ENCODE measurements at regions not wholly inside any gene's neighbourhood (a gene's known extent, or its start where the extent isn't known, plus 50 kb on each side); places are given as distances from the start of the nearest gene placed in this dataset.

DNA sequence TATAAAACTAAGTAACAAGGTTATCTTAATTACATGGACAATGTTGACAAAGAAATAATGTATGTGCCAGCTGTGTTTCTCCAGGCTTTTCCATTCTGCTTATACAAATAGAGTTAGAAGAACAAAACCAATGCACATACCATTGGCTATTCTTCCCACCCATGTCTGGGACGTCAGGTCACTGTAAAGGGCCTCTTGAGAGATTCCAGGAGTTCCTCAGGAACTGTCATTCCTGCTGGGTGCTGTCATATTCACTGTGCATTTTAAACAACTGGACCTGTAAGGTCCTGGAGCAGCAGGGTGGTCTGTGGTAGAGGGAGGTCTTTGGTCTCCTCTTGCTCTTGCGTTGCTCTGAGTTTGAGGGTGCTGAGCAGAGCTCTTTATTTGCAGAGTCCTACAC lies 74.6 kb upstream of the AP1S2 start:
- H3K4me1 ChIP-seq, result peaks cover 0 to 27% (median 0%) of the 10 kb centered on the region in 10 experiments; a peak in 4 of 20 replicates
- H3K36me3 ChIP-seq, result no peaks in the 10 kb centered on the region
- H3K9me3 ChIP-seq (replicated peaks in 1 of 11), result peaks cover 0 to 9% (median 0%) of the 10 kb centered on the region in 11 experiments; a peak in 6 of 22 replicates
- H4K20me1 ChIP-seq, result peaks cover 0 to 10% (median 0%) of the 10 kb centered on the region in 11 experiments; a peak in 4 of 22 replicates
- no peak for TF ChIP-seq Cebpa-rat (IDR thresholded peaks at IDR 0.05)
- peaks cover 97 to 100% (median 100%) of the 10 kb centered on the region in 11 experiments for H3K27me3 ChIP-seq
- peak overlapping the region in 1 of 11 experiments; percentile 25; a peak in 1 of 22 replicates for H3K4me2 ChIP-seq
- H3K9ac ChIP-seq, result no peak overlapping the region
- H3K27ac ChIP-seq, result no peak overlapping the region
- no peak overlapping the region for H3K4me3 ChIP-seq

DNA sequence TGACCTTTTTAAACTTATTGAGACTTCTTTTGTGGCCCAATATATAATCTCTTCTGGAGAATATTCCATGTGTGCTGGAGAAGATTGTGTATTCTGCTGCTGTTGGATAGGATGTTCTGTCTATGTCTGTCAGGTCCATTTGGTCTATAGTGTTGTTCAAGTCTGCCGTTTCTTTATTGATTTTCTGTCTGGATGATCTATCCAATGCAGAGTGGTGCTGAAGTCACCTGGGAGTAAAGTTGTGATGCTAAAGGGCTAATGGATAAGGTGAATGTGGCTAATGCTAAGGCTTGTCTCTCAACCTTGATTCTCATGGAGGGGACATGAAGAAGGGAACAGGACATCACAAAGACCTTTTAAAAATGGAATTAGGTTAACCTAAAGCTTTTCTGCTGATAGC lies 72.0 kb upstream of the AP1S2 start:
- H3K9me3 ChIP-seq (replicated peaks in 1 of 11), result peaks cover 0 to 12% (median 0%) of the 10 kb centered on the region in 11 experiments; a peak in 6 of 22 replicates
- no peak overlapping the region for H3K4me3 ChIP-seq
- no peak overlapping the region for H3K27ac ChIP-seq
- H3K4me1 ChIP-seq, result peaks cover 0 to 26% (median 0%) of the 10 kb centered on the region in 10 experiments; a peak in 4 of 20 replicates
- no peaks in the 10 kb centered on the region for H3K36me3 ChIP-seq
- H3K4me2 ChIP-seq, result no peak overlapping the region
- peaks cover 0 to 10% (median 0%) of the 10 kb centered on the region in 11 experiments; a peak in 2 of 22 replicates for H4K20me1 ChIP-seq
- H3K9ac ChIP-seq, result no peak overlapping the region
- TF ChIP-seq Cebpa-rat (IDR thresholded peaks at IDR 0.05), result no peak
- H3K27me3 ChIP-seq, result peaks cover 93 to 100% (median 99%) of the 10 kb centered on the region in 11 experiments

- H3K4me2 ChIP-seq, result peak overlapping the region in 1 of 11 experiments; percentile 11; a peak in 1 of 22 replicates
- peaks cover 14 to 36% (median 17%) of the 10 kb centered on the region in 11 experiments for H3K9me3 ChIP-seq (replicated peaks in 1 of 11)
- no peak overlapping the region for H3K27ac ChIP-seq
- H3K9ac ChIP-seq, result no peak overlapping the region
- no peaks in the 10 kb centered on the region for H4K20me1 ChIP-seq
- peaks cover 0 to 79% (median 19%) of the 10 kb centered on the region in 10 experiments; a peak in 14 of 20 replicates for H3K4me1 ChIP-seq
- H3K4me3 ChIP-seq, result no peak overlapping the region
- no peaks in the 10 kb centered on the region for H3K36me3 ChIP-seq
- no peak for TF ChIP-seq Cebpa-rat (IDR thresholded peaks at IDR 0.05)
- H3K27me3 ChIP-seq, result peaks cover 85 to 99% (median 97%) of the 10 kb centered on the region in 11 experiments
Observed at GRCh38 chrX:15918003-15918402, 63.4 kb upstream of the AP1S2 start.

GRCh38 chrX:15916704-15917084 lies 62.1 kb upstream of the AP1S2 start:
- Histone ChIP-seq H3K9ac (no peak overlapping the region), H3K4me2 (peak overlapping the region in 6 of 11 experiments; percentile 51 to 84 (median 72); a peak in 9 of 22 replicates), H3K27ac (peak overlapping the region in 7 of 11 experiments; percentile 7 to 52 (median 52); a peak in 10 of 22 replicates), H3K36me3 (no peaks in the 10 kb centered on the region), H3K27me3 (peaks cover 89 to 99% (median 98%) of the 10 kb centered on the region in 11 experiments), H3K4me3 (no peak overlapping the region), H4K20me1 (no peaks in the 10 kb centered on the region), H3K4me1 (peaks cover 0 to 90% (median 24%) of the 10 kb centered on the region in 10 experiments; a peak in 14 of 20 replicates), H3K9me3 (replicated peaks in 1 of 11) (peaks cover 14 to 46% (median 17%) of the 10 kb centered on the region in 11 experiments)
- no peak for TF ChIP-seq Cebpa-rat (IDR thresholded peaks at IDR 0.05)

DNA sequence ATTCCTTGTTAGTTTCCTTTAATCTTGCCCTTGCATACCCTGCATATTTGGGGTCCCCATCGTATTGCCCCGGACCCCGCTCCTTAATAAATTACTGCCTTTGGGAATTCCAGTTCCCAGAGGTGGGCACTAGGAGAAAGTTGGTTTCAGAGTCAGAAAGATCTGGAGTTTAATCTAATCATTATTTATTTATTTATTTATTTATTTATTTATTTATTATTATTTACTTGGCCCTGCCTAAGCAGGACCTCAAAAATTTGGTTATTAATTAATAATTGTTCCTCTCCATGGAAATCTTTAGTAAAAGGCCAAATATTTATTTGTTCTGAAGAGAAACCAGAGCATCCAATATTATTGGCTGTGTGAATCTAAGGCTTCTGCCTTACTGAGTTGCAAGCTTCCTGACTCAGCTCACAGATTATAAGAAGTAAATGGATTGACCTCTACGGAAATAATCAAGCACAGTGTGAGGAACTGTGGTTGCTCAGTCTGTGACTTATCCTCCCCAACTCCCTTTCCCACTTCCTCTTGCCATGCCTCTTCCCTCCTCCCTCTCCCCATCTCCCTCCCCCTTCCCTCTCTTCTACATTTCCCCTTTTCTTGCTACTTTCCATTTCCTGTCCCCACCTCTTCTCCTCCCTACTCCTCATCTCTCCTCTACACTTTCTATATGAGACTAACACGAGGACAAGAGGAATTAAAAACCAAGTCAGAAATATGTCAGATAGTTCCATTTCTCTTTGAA lies 61.5 kb upstream of the AP1S2 start:
- Histone ChIP-seq H4K20me1 (no peaks in the 10 kb centered on the region), H3K9ac (no peak overlapping the region), H3K4me1 (peaks cover 0 to 92% (median 28%) of the 10 kb centered on the region in 10 experiments; a peak in 14 of 20 replicates), H3K4me2 (peak overlapping the region in 8 of 11 experiments; percentile 4 to 84 (median 69); a peak in 15 of 22 replicates), H3K27me3 (peaks cover 94 to 100% (median 100%) of the 10 kb centered on the region in 11 experiments), H3K9me3 (replicated peaks in 1 of 11) (peaks cover 14 to 47% (median 17%) of the 10 kb centered on the region in 11 experiments), H3K27ac (peak overlapping the region in 7 of 11 experiments; percentile 7 to 52 (median 52); a peak in 10 of 22 replicates), H3K4me3 (no peak overlapping the region; a peak in 1 of 20 replicates), H3K36me3 (no peaks in the 10 kb centered on the region)
- TF ChIP-seq Cebpa-rat (IDR thresholded peaks at IDR 0.05), result no peak

DNA sequence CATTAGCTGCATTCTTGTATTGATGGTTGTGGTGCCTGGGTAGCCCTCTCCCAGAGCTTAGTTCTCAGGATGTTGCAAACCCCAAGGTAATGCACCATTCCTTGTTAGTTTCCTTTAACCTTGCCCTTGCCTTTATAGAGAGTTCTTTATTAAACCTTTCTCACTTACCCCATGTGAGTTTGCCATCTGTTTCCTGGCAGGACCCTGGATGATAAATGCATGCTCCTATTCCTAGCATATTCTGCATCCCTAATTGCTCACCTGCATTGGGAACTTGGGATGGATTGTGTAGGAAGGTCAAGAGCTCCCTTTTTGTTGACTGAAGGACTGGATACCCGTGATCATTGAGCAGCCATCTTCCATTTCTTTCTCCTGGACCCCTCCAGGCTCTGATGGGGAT lies 59.9 kb upstream of the AP1S2 start:
- H3K9ac ChIP-seq, result no peak overlapping the region
- no peak overlapping the region for H3K4me3 ChIP-seq
- TF ChIP-seq Cebpa-rat (IDR thresholded peaks at IDR 0.05), result no peak
- no peaks in the 10 kb centered on the region for H3K36me3 ChIP-seq
- H4K20me1 ChIP-seq, result no peaks in the 10 kb centered on the region
- H3K4me1 ChIP-seq, result peaks cover 0 to 92% (median 35%) of the 10 kb centered on the region in 10 experiments; a peak in 14 of 20 replicates
- H3K27me3 ChIP-seq, result peaks cover 96 to 100% (median 100%) of the 10 kb centered on the region in 11 experiments
- H3K9me3 ChIP-seq (replicated peaks in 1 of 11), result peaks cover 14 to 46% (median 17%) of the 10 kb centered on the region in 11 experiments
- H3K4me2 ChIP-seq, result peak overlapping the region in 4 of 11 experiments; percentile 25 to 84 (median 73); a peak in 4 of 22 replicates
- no peak overlapping the region for H3K27ac ChIP-seq

DNA sequence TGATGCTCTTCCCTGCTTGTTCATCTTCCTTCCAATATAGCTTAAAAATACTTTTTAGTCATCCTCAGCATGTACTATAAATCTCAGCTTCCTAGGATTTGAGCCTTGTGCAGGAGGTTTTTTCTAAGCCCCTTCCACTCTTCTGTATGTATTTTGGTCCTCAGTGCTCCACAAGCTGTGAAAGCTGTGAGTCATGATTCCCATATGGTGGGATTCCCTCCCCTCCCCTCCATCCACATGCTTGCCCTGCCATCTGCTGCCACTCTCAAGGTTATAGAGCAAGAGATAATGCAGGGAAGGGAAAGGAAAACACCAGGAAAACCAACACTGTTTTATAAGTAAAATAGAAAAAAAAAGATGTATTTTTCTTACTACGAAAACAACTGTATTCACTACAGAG lies 58.5 kb upstream of the AP1S2 start:
- H3K36me3 ChIP-seq, result no peaks in the 10 kb centered on the region
- H3K27me3 ChIP-seq, result peaks cover 96 to 100% (median 100%) of the 10 kb centered on the region in 11 experiments
- H3K4me3 ChIP-seq, result no peak overlapping the region
- H4K20me1 ChIP-seq, result no peaks in the 10 kb centered on the region; a peak in 1 of 22 replicates
- peaks cover 9 to 33% (median 13%) of the 10 kb centered on the region in 11 experiments for H3K9me3 ChIP-seq (replicated peaks in 1 of 11)
- H3K27ac ChIP-seq, result peak overlapping the region in 4 of 11 experiments; percentile 7 to 82 (median 82); a peak in 3 of 22 replicates
- H3K4me2 ChIP-seq, result peak overlapping the region in 4 of 11 experiments; percentile 0 to 68 (median 27); a peak in 5 of 22 replicates
- peaks cover 0 to 95% (median 37%) of the 10 kb centered on the region in 10 experiments; a peak in 14 of 20 replicates for H3K4me1 ChIP-seq
- H3K9ac ChIP-seq, result no peak overlapping the region
- TF ChIP-seq Cebpa-rat (IDR thresholded peaks at IDR 0.05), result no peak

DNA sequence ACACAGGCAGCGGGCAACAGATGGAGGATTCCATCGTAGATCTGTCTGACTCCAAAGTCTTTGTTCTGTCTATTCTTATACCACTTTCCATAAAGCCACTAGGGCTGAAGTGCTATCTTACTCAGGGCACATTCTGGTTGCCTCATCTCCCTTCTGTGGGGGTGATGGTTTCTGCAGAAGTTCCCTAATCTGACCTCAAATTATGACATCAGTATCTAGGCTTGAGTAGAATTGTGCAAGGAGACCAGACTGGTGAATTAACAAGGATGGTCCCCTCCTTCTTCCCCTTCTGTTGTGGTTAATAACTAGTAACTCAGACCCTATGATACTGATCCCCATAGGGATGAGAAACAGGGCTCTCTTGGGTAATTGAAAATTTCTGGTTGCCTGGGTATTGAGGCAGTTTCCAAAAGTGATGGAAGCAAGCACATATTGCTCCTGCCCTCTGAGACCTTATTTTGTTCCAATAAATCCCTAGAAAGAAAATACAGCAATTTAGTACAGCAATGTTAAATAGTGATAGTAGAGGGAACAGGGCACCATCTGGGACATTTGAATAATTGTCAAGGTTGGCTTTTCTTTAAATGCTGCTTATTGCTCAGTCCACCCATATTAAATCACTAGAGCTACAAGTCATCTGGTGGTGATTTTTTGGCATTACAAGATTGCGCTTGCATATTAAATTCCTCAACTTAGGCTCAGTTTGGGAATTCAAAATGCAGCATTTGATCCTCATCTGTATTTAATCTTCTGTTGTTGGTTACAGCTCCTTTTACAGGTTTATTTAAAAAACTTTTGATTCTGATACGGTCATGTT lies 57.3 kb upstream of the AP1S2 start:
- peak in 9 of 11 experiments; percentile 68 to 98 (median 93); a peak in 17 of 22 replicates for TF ChIP-seq Cebpa-rat (IDR thresholded peaks at IDR 0.05)
- H3K4me3 ChIP-seq, result no peak overlapping the region
- H3K27ac ChIP-seq, result peak overlapping the region in 9 of 11 experiments; percentile 43 to 88 (median 82); a peak in 17 of 22 replicates
- peaks cover 0 to 89% (median 37%) of the 10 kb centered on the region in 10 experiments; a peak in 14 of 20 replicates for H3K4me1 ChIP-seq
- peak overlapping the region in 7 of 11 experiments; percentile 38 to 71 (median 53); a peak in 11 of 22 replicates for H3K4me2 ChIP-seq
- peak overlapping the region in 7 of 11 experiments; percentile 41 to 69 (median 55); a peak in 10 of 22 replicates for H3K9ac ChIP-seq
- no peaks in the 10 kb centered on the region for H3K36me3 ChIP-seq
- no peaks in the 10 kb centered on the region; a peak in 1 of 22 replicates for H4K20me1 ChIP-seq
- peaks cover 97 to 100% (median 100%) of the 10 kb centered on the region in 11 experiments for H3K27me3 ChIP-seq
- H3K9me3 ChIP-seq (replicated peaks in 1 of 11), result peaks cover 0 to 21% (median 3%) of the 10 kb centered on the region in 11 experiments; a peak in 8 of 22 replicates

Measured in BLaER1 treated with 17β-estradiol and CSF1 and Interleukin-3, amounts not matched to agents 10 nM and 100 nM (cell line).